GM23338 (cell line): ENCODE measurements at regions not wholly inside any gene's neighbourhood (a gene's known extent, or its start where the extent isn't known, plus 50 kb on each side); places are given as distances from the start of the nearest gene placed in this dataset.

Experiments
- ATAC-seq: fragments of 200-7000 bp; cut with Tn5 transposase; 3 replicates; pipeline ENCODE4 v1.9.1; 2020
- DNase-seq: peaks from one replicate; pipeline ENCODE4 v3.0.0-alpha.2; 2015; ENCODE audit warnings: low spot score
- H2AFZ ChIP-seq: fragments of 200-600 bp; sonication (generic); 2 replicates; pipeline ENCODE4 v1.8.0; 2016; ENCODE audit warnings: antibody characterized with exemption, mild to moderate bottlenecking, moderate library complexity
- H3F3A ChIP-seq: fragments of 200-600 bp; sonication (generic); replicated peaks from 2 replicates; pipeline ENCODE4 v1.8.0; 2017; ENCODE audit warnings: antibody characterized with exemption, mixed run types, low read depth
- H3K27ac ChIP-seq: fragments of 200-600 bp; sonication (generic); 2 replicates; pipeline ENCODE4 v1.6.1; 2016; ENCODE audit warnings: low read depth
- H3K27me3 ChIP-seq: fragments of 200-600 bp; sonication (generic); 2 replicates; pipeline ENCODE4 v1.8.0; 2016; ENCODE audit warnings: mild to moderate bottlenecking, mixed run types, moderate library complexity; ENCODE audit not compliant: insufficient read depth
- H3K36me3 ChIP-seq: fragments of 200-600 bp; sonication (generic); 2 replicates; pipeline ENCODE4 v1.8.0; 2016; ENCODE audit warnings: mild to moderate bottlenecking; ENCODE audit not compliant: insufficient read depth
- H3K4me1 ChIP-seq: fragments of 200-600 bp; sonication (generic); 2 replicates; pipeline ENCODE4 v1.8.0; 2016; ENCODE audit warnings: mild to moderate bottlenecking, moderate library complexity; ENCODE audit not compliant: insufficient read depth
- H3K4me2 ChIP-seq: fragments of 200-600 bp; sonication (generic); 2 replicates; pipeline ENCODE4 v1.7.1; 2017; ENCODE audit warnings: mixed run types
- H3K4me3 ChIP-seq: fragments of 200-600 bp; sonication (generic); 2 replicates; pipeline ENCODE4 v1.6.1; 2016; ENCODE audit warnings: mixed run types
- H3K79me2 ChIP-seq: fragments of 200-600 bp; sonication (generic); replicated peaks from 2 replicates; pipeline ENCODE4 v1.8.0; 2017; ENCODE audit warnings: mild to moderate bottlenecking; ENCODE audit not compliant: insufficient read depth
- H3K9me2 ChIP-seq: fragments of 200-600 bp; sonication (generic); 2 replicates; pipeline ENCODE4 v1.8.0; 2017; ENCODE audit not compliant: insufficient read depth
- H4K20me1 ChIP-seq: fragments of 200-600 bp; sonication (generic); replicated peaks from 2 replicates; pipeline ENCODE4 v1.8.0; 2017; ENCODE audit warnings: mild to moderate bottlenecking; ENCODE audit not compliant: insufficient read depth
- H3K27ac Mint-ChIP-seq: 2 replicates; pipeline ENCODE4 v1.8.0; 2020; ENCODE audit warnings: inconsistent platforms, mild to moderate bottlenecking, moderate library complexity, mixed read lengths
- H3K27me3 Mint-ChIP-seq: 3 replicates; pipeline ENCODE4 v1.8.0; 2022; ENCODE audit warnings: low read depth, mild to moderate bottlenecking, moderate library complexity, mixed read lengths, inconsistent platforms; ENCODE audit not compliant: insufficient read depth, poor library complexity
- H3K36me3 Mint-ChIP-seq: 3 replicates; pipeline ENCODE4 v1.8.0; 2021; ENCODE audit warnings: low read depth, mild to moderate bottlenecking, inconsistent platforms, moderate library complexity, mixed read lengths
- H3K4me1 Mint-ChIP-seq: 3 replicates; pipeline ENCODE4 v1.8.0; 2020; ENCODE audit warnings: mild to moderate bottlenecking, inconsistent platforms, mixed read lengths
- H3K4me3 Mint-ChIP-seq: 3 replicates; pipeline ENCODE4 v1.8.0; 2021; ENCODE audit warnings: moderate library complexity, mild to moderate bottlenecking, inconsistent platforms, mixed read lengths
- H3K9me3 Mint-ChIP-seq: 3 replicates; pipeline ENCODE4 v1.8.0; 2020; ENCODE audit warnings: moderate library complexity, mild to moderate bottlenecking, inconsistent platforms, mixed read lengths
- EZH2 ChIP-seq: fragments of 200-600 bp; sonication (generic); IDR thresholded peaks from one replicate; pipeline ENCODE4 v1.8.0; 2017; ENCODE audit warnings: antibody characterized with exemption, mild to moderate bottlenecking, low read depth; ENCODE audit not compliant: unreplicated experiment
- EZH2phosphoT487 ChIP-seq: fragments of 200-600 bp; sonication (generic); IDR thresholded peaks from one replicate; pipeline ENCODE4 v1.8.1; 2018; ENCODE audit warnings: antibody characterized with exemption; ENCODE audit not compliant: unreplicated experiment
- JUNB ChIP-seq: IDR thresholded peaks from one replicate; pipeline ENCODE4 v1.6.1; 2016; ENCODE audit warnings: antibody characterized with exemption; ENCODE audit not compliant: unreplicated experiment
- NANOG ChIP-seq: IDR thresholded peaks from 2 replicates; pipeline ENCODE4 v1.6.1; 2016; ENCODE audit warnings: antibody characterized with exemption, borderline replicate concordance
- POLR2AphosphoS5 ChIP-seq: IDR thresholded peaks from 2 replicates; pipeline ENCODE4 v1.6.1; 2016; ENCODE audit warnings: antibody characterized with exemption, low read depth
- REST ChIP-seq: IDR thresholded peaks from one replicate; pipeline ENCODE4 v1.6.1; 2018; ENCODE audit warnings: antibody characterized with exemption; ENCODE audit not compliant: unreplicated experiment
- ZNF114 ChIP-seq: fragments of 250-450 bp; sonication (Bioruptor Pico); IDR thresholded peaks from 2 replicates; pipeline ENCODE4 v1.5.0; 2020; ENCODE audit warnings: mild to moderate bottlenecking, moderate library complexity
- ZNF462 ChIP-seq: fragments of 250-450 bp; sonication (Bioruptor Pico); IDR thresholded peaks from 2 replicates; pipeline ENCODE4 v1.5.0; 2020; ENCODE audit warnings: mild to moderate bottlenecking, moderate library complexity
- TF ChIP-seq, protein P1 (sequence below): IDR thresholded peaks from 2 replicates; pipeline ENCODE4 v1.6.1; 2016; ENCODE audit warnings: antibody characterized with exemption

DNA sequence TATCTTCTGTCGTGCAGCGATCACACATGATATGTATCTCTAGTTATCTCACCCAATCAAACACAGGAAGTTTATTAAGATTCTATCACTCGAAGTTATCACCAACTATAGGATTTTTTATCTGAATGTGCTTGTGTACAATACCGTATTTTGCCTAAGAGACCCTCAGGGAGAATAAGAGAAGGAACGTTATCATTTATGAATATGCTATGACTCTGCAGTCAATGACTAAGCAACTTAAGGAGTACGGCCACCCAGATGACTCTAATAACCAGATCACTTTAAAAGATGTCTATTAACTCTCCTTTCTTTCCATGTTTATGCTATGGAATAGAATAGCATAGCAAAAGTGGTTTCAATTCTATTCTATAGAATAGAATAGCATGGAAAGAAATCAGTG is 486.4 kb downstream of the BCL11B start:
- Mint-ChIP-seq H3K27me3 (no peaks in the 10 kb centered on the region), H3K9me3 (no peaks in the 10 kb centered on the region), H3K36me3 (no peaks in the 10 kb centered on the region; the same call in 2 of the 3 replicates), H3K4me3 (no peak overlapping the region), H3K27ac (no peak overlapping the region), H3K4me1 (no peaks in the 10 kb centered on the region; the same call in 2 of the 3 replicates)
- no peak overlapping the region for H3K27ac ChIP-seq
- H3K36me3 ChIP-seq = no peaks in the 10 kb centered on the region
- H3K4me2 ChIP-seq = no peak overlapping the region
- H3K79me2 ChIP-seq = no peaks in the 10 kb centered on the region
- H3F3A ChIP-seq = no peaks in the 10 kb centered on the region
- H4K20me1 ChIP-seq = no peaks in the 10 kb centered on the region
- no peak overlapping the region for H2AFZ ChIP-seq
- no peak overlapping the region for H3K4me3 ChIP-seq
- H3K4me1 ChIP-seq = no peaks in the 10 kb centered on the region
- H3K9me2 ChIP-seq = peaks cover 13% of the 10 kb centered on the region; the same call in 1 of the 2 replicates
- ATAC-seq (no peak), DNase-seq (no peak)
- H3K27me3 ChIP-seq = no peaks in the 10 kb centered on the region
- TF ChIP-seq NANOG (no peak), ZNF462 (CRISPR knock-in tag) (no peak), POLR2AphosphoS5 (no peak), EZH2phosphoT487 (no peak), EZH2 (no peak), JUNB (no peak), ZNF114 (no peak), REST (no peak)
- TF ChIP-seq, protein P1, sequence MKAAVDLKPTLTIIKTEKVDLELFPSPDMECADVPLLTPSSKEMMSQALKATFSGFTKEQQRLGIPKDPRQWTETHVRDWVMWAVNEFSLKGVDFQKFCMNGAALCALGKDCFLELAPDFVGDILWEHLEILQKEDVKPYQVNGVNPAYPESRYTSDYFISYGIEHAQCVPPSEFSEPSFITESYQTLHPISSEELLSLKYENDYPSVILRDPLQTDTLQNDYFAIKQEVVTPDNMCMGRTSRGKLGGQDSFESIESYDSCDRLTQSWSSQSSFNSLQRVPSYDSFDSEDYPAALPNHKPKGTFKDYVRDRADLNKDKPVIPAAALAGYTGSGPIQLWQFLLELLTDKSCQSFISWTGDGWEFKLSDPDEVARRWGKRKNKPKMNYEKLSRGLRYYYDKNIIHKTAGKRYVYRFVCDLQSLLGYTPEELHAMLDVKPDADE = no peak
